ENCODE measurements at regions not wholly inside any gene's neighbourhood (a gene's known extent, or its start where the extent isn't known, plus 50 kb on each side); places are given as distances from the start of the nearest gene placed in this dataset.
"Not testable (repeated sequence)": the region's sequence is repeated elsewhere in the genome, so short reads cannot be mapped to it uniquely, and the experiment has no call there.

DNA sequence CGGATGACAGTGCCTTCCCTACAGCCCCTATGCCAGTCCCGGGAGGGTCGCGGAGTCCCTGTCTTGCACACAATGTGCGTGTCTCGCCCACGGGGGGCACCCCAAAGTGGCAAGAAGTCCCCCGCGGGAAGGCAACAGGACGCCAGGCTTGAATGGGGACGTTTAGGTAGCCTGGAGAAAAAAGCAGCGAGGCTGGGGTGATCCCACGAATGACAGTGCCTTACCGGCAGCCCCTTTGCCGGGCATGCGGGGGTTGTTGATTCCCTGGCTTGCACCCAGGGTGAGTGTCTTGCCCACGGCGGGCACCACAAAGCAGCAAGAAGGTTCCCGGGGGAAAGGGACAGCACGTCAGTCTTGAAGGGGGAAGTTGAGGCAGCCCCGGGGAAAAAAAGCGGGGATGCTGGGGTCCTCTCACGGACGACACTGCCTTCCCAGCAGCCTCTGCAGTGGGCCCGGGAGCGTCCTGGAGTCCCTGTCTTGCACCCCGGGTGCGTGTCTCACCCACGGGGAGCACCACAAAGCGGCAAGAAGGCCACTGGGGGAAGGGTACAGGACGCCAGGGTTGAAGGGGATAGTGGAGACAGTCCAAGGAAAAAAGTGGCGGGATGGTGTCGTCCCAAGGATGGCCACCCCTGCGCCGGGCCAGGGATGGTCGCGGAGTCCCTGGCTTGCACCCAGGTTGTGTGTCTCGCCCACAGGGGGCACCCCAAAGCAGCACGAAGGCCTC is 156.8 kb upstream of the ALG10B start:
- no peak for DNase-seq

DNA sequence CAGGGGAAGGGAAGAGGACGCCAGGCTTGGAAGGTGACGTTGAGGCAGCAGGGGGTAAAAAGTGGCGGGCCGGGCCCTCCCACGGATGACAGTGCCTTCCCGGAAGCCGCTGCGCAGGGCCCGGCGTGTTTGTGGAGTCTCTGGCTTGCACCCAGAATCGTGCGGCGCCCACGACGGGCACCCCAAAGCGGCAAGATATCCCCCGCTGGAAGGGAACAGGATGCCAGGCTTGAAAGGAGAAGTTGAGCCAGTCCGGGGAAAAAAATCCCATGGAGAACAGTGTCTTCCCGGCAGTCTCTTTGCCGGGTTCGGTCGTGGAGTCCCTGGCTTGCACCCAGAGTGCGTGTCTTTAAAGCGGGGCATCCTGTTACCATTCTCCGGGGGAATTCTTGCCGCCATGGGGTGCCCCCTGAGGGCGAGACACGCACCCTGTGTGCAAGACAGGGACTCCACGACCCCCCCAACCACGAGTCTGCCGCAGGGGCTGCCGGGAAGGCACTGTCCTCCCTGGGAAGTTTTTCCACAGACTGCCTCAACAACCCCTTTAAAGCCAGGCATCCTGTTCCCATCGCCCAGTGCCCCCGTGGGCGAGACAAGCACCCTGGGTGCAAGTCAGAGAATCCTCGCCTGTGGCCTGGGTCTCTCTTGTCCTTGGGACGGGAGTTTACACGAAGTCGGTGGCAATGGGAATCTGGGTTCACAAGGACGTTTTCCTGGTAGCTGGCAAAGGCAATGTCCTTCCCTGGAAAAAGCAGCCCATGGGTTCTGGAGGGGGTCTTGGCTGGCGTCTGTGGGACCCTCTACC is 156.1 kb upstream of the ALG10B start:
- no peak for DNase-seq

DNA sequence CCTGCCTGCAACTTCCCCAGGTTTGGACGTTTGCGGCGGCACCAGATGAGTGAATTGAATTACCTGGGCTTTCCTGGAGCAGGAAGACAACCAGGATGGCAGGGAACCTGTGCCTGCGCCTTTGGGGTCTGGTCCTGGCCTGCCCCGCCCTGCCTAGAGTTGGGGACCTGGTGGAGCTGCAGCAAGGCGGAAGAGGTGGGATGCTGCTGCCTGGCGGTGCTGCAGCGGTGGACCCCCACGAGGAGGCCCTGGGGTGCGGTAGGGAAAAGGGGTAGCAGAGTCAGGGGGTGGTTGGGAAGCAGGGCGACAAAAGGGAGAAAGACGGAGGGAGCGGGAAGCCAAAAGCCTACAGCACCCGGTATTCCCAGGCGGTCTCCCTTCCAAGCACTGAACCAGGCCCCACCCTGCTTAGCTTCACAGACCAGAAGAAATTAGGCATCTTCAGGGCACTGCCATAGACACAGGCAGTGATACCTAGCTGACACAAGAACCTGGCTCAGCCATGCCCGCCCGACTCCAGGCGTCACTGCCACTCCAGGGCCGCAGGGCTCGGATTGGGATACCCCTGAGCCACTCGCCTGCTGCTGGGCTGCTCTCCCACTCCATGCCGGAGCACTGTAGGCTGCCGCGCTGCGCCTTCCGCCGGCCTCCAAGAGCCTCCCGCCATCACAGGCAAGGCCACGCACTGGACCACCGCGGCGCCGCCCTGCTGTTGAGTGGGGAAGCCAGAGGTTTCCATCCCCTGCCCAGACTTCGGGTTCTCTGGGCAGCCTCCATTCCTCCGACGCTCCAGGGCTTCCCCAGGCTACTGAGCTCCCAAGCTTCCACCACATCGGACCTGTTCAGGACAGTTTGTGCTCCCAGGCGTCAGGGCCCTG is 155.2 kb upstream of the ALG10B start:
- no peak for DNase-seq

DNA sequence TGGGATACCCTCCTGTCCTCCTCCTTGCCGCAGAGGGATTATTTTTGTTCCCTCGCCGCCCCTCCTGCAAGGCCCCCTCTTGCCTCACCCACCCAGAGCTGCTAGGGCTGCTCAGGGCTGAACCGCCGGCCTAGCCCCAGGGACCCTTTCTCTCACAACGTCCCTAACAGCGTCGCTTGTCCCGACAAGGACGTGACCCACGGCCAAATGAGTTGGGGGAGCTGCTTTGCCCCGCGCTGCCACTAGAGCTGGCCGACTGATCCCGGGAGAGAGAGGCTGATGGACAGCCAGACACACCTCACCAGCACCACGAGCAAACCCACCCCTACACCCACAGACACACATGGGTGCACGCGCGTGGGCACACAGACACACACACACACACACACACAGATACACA is 154.6 kb upstream of the ALG10B start:
- DNase-seq: no peak

DNA sequence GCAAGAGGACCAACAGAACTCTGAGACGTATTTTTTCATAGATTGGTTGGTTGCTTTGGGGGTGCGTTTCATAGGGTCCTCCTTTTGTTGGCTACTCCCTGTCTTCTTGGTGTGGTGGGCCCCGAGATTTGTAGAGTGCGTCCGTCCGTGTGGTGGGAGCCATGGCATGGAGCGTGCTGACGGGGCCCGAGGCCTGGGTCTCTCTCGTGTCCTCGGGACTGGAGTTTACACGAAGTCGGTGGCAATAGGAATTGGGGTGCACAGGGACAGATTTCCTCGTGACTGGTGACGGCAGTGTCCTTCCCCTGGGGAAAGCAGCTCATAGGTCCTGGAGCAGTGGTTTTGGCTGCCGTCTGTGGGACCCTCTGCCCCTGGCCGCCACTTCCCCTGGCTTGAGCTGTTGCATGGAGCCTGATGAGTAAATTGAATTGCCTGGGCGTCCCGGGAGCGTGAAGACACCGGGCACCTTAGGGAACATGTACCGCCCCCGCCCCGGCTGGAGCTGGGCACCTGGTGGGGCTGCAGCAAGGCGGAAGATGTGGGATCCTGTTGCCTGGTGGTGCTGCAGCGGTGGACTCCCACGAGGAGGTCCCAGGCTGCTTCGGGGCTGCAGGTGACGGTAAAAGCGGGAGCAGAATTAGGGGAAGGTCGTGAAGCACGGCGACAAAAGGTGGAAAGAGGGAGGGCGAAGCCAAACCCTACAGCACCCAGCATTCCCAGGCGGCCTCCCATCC is 153.7 kb upstream of the ALG10B start:
- DNase-seq: no peak

DNA sequence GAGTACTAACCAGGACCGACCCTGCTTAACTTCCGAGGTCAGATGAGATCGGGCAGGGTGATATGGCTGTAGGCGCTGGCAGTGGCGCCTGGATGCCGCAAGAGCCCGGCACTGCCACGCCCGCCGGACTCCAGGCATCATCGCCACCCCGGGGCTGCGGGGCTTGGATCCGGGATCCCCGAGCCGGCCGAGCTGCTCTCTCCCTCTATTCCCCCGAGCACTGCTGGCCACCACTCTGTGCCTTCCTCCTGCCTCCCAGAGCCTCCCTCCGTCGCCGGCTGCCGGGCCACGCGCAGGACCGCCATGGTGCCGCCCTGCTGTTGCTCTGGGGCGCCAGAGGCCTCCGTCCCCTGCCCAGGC is 153.2 kb upstream of the ALG10B start:
- no peak for DNase-seq

DNA sequence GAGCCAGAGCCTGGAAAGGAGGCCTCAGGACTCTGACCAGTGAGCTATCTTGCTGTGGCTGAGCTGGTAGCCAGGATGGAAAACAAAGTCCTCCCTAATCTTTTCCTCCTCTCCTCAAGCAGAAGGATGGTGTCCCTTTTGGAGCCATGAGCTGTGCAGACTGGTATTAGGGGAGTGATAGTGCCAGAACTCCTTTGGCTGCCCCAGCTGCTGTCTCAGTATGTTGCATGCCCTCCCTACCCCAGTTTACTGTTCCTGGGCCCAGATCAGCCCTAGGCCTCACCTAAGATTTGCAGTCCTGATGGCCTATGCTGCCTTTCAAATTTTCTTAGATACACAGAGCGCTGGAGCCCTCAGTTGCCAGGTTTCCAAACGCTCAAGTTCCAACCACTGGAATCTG is 150.3 kb upstream of the ALG10B start:
- DNase-seq: no peak

DNA sequence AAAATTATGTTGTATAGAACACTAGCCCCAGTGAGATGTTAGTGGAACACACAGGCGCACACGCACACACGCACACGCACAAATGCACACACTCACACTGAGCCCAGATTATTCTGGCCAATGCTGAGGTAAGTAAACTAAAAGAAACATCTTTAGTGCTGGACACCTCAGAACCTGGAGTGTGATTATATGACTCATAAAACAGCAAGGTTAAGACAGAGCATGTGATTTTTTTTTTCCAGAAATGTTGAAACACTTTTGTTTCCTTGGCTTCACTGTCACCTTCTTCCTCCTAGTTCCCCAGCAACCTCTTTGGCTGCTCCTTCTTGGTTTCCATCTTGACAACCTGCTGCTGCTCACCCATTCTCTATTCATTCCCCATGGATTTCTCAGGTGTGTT is 141.0 kb upstream of the ALG10B start:
- DNase-seq: no peak

DNA sequence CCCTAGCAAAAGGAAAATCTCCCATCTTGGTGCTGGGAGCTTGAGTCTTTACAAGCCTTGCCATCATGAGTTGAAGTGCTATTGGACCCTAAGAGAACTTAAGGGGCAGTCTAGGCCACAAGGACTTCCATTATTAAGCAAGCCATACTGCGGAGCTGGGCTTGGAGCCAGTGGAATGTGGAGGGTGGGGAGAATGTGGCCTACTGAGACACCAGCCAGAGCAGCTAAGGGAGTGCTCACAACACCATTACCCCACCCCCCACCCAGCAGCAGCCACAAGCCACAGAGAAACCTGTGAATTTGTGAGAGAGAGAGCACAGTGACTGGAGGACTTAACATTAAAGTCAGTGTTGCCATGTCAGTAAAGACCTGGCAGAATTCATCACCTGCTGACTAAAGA is 133.0 kb upstream of the ALG10B start:
- not testable (repeated sequence) for DNase-seq

DNA sequence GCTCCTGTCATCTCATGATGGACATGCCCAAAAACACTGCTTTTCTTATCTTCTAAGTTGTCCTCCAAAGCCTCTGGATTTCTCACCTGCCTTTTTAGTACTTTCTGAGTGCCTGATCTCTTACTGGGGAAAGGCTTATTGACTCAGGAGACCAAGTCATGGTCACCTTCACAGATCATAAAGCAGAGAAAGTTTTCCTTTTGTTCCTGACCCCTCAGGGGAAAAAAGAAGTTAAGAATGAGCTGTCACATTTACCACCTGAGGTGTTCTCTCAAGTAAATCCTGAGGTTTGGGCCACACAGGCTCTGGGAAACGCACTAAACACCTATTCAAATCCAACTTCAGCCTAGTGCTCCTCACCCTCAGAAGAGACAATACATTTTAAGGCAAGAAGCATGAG is 119.3 kb upstream of the ALG10B start:
- DNase-seq: not testable (repeated sequence)

DNA sequence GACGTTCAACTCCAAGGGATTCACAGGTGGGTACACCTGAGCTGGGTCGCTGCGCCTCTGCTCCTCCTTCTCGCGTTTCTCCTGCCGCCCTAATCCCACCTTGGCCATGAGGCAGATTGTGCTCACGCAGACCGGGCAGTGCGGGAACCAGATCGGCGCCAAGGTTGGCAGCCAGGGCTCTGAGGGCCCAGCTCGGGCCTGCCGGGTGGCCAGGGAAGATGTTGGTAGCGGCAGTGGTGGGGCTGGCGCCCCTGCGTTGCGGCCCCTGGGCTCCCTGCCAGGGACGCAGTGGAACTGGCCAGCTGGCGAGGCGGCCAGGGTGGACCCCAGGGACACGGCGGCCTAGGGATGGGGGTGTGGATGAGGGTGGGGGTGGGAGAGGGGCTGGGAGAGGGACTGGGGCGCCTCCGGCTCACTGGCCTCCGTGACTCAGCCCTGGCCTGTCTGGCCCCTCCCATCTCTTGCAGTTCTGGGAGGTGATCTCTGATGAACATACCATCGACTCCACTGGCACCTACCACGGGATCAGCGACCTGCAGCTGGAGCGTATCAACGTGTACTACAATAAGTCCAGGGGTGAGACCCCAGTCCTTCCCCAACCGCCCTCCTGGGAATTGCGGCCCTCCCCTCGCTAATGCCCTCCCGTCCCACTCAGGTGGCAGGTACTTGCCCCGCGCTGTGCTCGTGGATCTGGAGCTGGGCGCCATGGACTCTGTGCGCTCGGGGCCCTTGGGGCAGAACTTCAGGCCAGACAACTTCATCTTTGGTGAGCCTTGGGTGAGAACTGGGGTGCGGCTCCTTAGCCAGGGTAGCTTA is 114.9 kb upstream of the ALG10B start:
- no peak for DNase-seq

DNA sequence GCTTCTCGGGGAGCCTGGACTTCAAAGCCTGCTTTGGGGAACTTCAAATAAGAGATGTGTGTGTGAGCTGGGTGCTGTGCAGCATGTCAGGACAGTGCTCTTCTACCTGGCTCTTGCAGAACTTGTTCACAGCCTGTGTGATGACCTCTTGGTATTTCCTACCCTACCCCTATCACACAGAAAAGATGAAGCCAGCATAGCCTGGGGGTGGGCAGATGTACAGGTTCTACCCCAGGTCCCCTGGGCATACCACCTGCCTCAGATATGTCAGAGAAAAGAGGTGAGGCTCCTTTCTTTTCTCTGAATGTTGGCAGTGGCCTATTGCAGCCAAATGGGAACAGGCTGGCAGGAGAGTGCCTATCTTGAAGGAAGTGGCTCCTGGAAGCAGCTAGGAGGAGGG is 111.7 kb upstream of the ALG10B start:
- no peak for DNase-seq

DNA sequence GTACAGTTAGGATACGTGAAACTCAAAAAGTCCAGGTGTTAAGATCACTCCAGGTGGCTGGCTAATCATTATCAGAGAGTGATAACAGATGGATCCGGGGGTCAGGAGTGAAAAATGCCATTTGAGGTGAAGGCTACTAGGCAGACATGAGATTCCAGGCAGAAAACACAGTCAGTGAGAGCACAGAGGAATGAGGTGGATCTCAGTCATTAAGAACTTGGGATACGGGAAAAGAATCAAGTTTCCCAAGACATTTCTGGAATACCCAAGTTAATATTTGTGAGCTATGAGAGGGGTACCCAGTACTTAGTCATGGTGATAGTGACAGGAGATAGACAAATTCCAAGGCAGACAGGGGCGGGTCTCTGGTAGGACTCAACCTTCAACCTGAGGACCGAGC is 94.6 kb upstream of the ALG10B start:
- no peak for DNase-seq

DNA sequence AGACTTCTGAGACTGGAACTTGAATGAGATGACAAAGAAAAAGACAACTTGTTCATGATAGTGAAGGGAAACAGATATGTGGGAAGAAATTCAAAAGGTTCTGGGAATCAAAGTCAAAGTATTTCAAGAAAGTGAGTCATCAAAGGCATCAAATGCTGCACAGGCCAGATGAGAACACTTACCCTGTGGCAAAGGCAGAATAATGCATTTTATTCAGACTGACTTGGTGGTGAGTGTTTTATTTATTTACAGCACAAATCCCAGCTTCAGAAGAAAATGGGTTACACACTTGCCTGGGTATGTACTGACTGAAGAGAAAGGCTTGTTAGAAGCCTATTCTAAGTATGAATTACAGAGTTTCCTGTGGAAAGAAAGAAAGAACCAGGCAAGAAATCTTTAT is 78.2 kb upstream of the ALG10B start:
- DNase-seq: not testable (repeated sequence)

DNA sequence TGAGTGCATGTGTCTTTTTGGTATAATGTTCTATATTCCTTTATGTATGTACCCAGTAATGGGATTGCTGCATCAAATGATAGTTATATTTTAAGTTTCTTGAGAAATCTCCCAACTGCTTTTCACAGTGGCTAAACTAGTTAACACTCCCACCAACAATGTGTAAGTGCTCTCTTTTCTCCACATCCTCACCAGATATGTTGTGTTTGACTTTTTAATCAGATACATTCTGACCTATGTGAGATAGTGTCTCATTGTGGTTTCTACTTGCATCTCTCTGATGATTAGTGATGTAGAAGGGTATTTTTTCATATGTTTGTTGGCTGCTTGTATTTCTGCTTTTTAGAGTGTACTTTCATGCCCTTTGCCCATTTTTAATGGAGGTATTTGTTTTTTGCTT is 62.8 kb upstream of the ALG10B start:
- no peak for DNase-seq

DNA sequence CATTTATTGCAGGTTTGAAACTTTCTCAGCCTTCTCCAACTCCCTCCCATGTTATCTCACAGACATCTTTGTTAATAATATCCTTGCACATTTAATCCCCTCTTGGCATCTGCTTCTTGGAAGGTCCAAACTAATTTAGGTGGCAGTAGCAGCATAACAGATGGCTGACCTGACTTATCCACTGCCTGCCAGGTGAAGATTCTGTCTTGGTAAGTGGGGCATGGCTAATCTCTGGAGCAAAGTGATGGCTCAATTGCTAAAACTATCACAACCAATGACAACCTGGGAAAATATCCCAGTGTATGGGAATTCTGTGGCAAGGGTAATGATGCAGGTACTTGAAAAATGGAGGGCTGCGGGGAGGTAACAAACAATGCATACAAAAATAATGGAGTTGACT is 58.2 kb upstream of the ALG10B start:
- DNase-seq: no peak

Data from activated effector memory CD4-positive, alpha-beta T cell treated with anti-CD3 and anti-CD28 coated beads, Interleukin-2, amount 50 U/mL, for 16 hours (primary cell).